ENCODE measurements at regions not wholly inside any gene's neighbourhood (a gene's known extent, or its start where the extent isn't known, plus 50 kb on each side); places are given as distances from the start of the nearest gene placed in this dataset.
"Not testable (repeated sequence)": the region's sequence is repeated elsewhere in the genome, so short reads cannot be mapped to it uniquely, and the experiment has no call there.

- DNase-seq (ENCODE audit: low read depth in 3 of 3) = no peak
Observed at GRCh38 chr2:7094231-7094741, 177.1 kb downstream of the RNF144A start.

GRCh38 chr2:7096726-7097352 lies 179.6 kb downstream of the RNF144A start:
- DNase-seq (ENCODE audit: low read depth in 3 of 3) = no peak

GRCh38 chr2:7097353-7097895 lies 180.2 kb downstream of the RNF144A start:
- DNase-seq (ENCODE audit: low read depth in 3 of 3) = peak; percentile 49 to 70 (median 66)

GRCh38 chr2:7098816-7099215 lies 181.6 kb downstream of the RNF144A start:
- no peak for DNase-seq (ENCODE audit: low read depth in 3 of 3)

GRCh38 chr2:7099687-7100086 lies 182.5 kb downstream of the RNF144A start:
- DNase-seq (ENCODE audit: low read depth in 3 of 3) = not testable (repeated sequence)

GRCh38 chr2:7102826-7103225 lies 185.6 kb downstream of the RNF144A start:
- DNase-seq (ENCODE audit: low read depth in 3 of 3) = no peak

- DNase-seq (ENCODE audit: low read depth in 3 of 3) = no peak
Observed at GRCh38 chr2:7108792-7109532, 191.8 kb downstream of the RNF144A start.

- no peak for DNase-seq (ENCODE audit: low read depth in 3 of 3)
Observed at GRCh38 chr2:7109533-7109885, 192.3 kb downstream of the RNF144A start.

- DNase-seq (ENCODE audit: low read depth in 3 of 3) = no peak
Observed at GRCh38 chr2:7111626-7112025, 194.4 kb downstream of the RNF144A start.

GRCh38 chr2:7115364-7115763 lies 198.2 kb downstream of the RNF144A start:
- no peak for DNase-seq (ENCODE audit: low read depth in 3 of 3)

GRCh38 chr2:7115906-7116305 lies 198.7 kb downstream of the RNF144A start:
- no peak for DNase-seq (ENCODE audit: low read depth in 3 of 3)

- no peak for DNase-seq (ENCODE audit: low read depth in 3 of 3)
Observed at GRCh38 chr2:7116511-7116910, 199.3 kb downstream of the RNF144A start.

GRCh38 chr2:7117076-7117475 lies 199.9 kb downstream of the RNF144A start:
- DNase-seq (ENCODE audit: low read depth in 3 of 3) = no peak

GRCh38 chr2:7118606-7119131 lies 201.5 kb downstream of the RNF144A start:
- no peak for DNase-seq (ENCODE audit: low read depth in 3 of 3)

GRCh38 chr2:7119132-7119835 lies 202.1 kb downstream of the RNF144A start:
- DNase-seq (ENCODE audit: low read depth in 3 of 3) = no peak

- no peak for DNase-seq (ENCODE audit: low read depth in 3 of 3)
Observed at GRCh38 chr2:7121851-7122250, 204.6 kb downstream of the RNF144A start.

GRCh38 chr2:7127156-7127555 lies 209.9 kb downstream of the RNF144A start:
- no peak for DNase-seq (ENCODE audit: low read depth in 3 of 3)

GRCh38 chr2:7127687-7128086 lies 210.5 kb downstream of the RNF144A start:
- DNase-seq (ENCODE audit: low read depth in 3 of 3) = no peak

- DNase-seq (ENCODE audit: low read depth in 3 of 3) = no peak
Observed at GRCh38 chr2:7131261-7131660, 214.0 kb downstream of the RNF144A start.

GRCh38 chr2:7132753-7133152 lies 215.5 kb downstream of the RNF144A start:
- DNase-seq (ENCODE audit: low read depth in 3 of 3) = no peak

GRCh38 chr2:7133521-7133920 lies 216.3 kb downstream of the RNF144A start:
- no peak for DNase-seq (ENCODE audit: low read depth in 3 of 3)

- DNase-seq (ENCODE audit: low read depth in 3 of 3) = no peak
Observed at GRCh38 chr2:7140306-7140705, 223.1 kb downstream of the RNF144A start.
